ENCODE measurements at regions not wholly inside any gene's neighbourhood (a gene's known extent, or its start where the extent isn't known, plus 50 kb on each side); places are given as distances from the start of the nearest gene placed in this dataset.

DNA sequence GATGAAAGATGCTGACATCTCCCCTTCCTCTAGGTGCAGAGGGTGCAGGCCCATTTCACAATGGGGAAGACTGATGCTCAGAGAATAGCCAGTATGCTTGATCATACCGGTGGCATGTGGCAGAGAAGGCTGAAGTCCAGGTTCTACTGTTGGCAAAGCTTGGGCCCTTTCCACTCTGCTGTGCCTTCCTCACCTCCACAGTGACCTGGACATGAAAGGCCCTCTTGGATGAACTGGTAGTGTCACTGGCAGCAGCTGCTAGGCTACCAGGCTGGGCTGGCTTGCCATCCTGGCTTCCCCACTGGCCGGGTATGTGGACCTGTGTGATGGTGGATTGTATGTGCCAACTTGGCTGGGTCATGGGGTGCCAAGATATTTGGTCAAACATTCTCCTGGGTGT lies 92.0 kb downstream of the GADD45G start:
- DNase-seq (ENCODE audit: low read depth): no peak

DNA sequence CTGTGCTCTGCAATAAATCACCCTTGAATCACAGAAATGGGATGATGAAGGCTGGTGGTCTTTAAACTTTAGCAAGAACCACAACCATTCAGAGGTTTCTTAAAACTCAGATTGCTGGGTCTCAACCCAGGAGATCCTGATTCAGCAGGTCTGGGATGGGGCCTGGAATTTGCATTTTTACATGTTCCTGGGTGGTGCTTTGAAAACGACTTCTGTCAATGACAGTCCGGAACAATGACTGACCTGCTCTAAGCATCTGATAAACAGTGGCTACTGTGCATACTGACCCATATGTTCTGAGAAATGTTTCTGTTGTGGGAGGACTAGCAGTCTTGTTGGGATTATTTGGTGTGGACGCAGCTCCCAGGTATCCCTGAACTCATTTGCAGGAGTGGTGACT lies 92.7 kb downstream of the GADD45G start:
- DNase-seq (ENCODE audit: low read depth): no peak

DNA sequence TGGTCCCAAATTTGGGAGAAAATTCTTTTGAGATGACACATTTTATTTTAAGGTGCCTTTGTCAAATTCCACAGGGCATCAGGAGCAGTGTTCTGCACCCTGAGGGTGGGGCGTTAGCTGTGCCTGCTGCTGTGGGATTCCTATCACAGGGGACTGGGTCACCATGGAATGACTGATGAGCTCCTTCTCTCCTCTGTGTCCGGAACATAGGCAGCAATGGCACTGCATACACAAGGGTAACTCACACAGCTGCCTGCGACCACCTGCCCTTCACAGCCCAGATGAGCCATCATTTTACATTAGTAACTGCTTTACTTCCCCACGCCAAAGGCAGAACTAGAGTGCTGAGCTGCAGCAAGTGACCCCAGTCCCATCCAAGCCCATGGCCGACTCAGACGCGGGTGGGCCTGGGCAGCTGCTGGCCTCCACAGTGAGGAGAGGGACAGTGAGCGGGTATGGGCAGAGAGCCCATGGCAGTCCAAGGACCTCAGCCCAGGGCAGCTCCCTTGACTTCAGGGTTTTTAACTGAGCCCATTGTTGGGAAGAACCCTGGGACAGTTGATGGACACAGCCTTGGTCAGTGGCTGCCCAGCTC lies 93.7 kb downstream of the GADD45G start:
- DNase-seq (ENCODE audit: low read depth): no peak

DNA sequence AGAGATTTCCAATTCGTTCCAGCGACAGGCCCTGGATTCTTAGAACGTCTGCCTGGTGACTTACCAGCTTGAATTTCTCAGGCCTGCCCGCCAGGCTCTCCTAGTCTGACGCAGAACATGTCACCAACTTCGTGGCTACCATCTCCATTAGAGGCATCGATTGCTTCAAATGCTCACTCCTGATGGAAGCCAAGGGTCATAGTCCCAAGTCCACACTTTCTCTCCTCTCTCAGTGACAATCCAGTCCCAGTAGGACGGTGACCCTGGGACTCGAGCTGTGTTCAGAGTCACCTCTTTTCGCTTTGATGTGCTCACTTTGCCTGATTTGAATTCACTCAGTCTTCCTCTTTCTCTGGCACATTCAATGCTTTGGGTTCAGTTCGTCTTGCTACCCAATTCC lies 94.8 kb downstream of the GADD45G start:
- no peak for DNase-seq (ENCODE audit: low read depth)

DNA sequence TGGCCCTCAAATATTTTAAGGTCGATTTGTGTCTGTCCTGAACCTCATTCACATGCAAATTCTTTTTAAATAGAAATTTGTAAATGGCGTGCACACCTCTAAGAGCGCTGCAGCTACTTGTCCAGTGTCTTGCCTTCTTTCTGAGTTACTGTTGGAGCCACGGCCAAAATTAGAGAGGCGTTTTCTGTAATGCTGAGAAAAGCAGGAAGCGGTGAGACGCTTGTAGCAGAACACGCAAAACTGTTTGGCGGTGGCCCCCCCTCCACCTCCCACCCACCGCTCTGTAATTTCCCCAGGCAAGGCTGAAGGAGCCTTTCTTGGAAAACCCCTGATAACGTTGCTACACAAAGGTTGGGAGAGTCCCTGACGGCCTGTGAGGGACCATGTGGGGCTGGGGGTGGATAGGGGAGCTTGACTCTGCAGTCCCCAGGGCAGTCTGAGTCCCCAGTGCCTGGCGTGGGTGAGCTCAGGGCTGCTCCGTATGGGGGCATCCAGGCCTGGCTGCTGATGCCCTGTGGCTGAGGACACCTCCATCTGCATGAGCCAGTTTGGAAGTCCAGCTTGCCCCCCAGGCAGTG lies 96.5 kb downstream of the GADD45G start:
- no peak for DNase-seq (ENCODE audit: low read depth)

DNA sequence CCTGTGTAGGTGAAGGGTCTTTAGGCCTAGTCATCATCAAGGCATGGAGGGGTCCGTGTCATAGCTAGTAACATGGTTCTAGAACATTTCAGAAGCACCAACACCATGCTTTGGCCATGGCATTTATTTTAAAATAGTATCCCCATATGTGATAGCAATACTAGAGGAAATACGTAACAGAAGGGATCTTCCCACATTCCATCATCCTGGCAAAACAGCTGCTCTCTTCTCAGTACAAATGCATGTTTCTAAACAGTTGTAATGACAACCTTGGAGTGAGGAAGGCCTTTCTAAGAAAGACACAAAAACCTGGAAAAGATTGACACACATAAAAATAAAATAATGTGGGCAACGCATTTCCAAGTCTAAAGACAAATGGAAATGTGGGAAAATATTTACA lies 97.6 kb downstream of the GADD45G start:
- DNase-seq (ENCODE audit: low read depth): no peak

DNA sequence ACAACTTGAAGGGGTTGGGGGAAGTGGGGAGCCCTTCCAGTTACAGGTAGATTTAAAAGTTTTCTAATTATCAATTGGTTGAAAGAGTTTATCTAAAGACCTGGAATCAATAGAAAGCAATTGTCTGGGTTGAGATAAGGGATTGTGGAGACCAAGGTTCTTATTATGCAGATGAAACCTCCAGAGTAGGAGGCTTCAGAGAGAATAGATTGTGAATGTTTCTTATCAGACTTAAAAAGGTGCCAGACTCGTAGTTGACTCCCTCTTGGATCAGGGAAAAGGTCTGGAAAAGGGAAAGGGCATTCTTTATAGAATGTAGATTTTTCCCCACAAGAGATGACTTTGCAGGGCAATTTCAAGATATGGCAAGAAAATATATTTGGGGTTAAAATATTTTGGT lies 100.8 kb downstream of the GADD45G start:
- DNase-seq (ENCODE audit: low read depth): no peak

DNA sequence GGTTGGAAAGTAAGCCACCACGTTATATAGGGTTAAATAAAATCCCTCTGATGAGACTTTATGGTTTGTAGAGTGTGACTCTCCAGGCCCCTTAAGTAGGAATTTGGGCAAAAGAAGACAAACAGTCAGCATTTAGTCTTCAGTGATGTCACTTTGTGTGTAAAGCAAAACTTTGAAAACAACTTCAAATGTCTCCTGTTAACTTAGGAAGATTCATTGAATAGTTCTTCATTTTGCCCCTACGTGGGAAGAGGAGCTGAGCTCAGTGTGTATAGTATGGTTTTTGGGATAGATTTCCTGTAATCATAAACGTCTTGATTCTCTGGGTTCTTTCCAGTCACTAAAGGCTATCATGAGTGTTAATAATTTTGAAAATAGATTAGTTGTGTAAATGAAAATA lies 101.3 kb downstream of the GADD45G start:
- no peak for DNase-seq (ENCODE audit: low read depth)

DNA sequence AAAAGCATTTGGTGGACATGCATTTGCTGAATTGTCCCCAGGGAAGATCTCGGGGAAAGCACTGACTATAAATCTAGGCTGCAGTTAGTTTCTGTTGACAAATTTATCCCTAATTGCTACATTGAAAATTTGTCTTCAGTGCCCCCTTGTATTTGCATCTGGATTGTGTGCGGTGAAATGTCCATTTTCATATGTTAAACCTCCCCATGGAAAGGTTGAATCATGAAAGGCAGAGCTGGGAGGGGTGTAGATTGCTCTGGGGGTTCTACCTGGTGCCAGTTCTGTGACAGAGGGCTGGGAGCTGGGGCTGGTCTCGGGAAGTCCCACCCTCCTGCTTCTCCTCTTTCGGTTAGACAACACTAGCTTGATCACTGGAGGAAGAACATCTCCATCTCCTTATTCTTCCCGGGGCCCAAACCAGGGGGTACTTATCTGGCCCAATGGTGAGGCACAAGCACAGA lies 101.9 kb downstream of the GADD45G start:
- DNase-seq (ENCODE audit: low read depth): no peak

DNA sequence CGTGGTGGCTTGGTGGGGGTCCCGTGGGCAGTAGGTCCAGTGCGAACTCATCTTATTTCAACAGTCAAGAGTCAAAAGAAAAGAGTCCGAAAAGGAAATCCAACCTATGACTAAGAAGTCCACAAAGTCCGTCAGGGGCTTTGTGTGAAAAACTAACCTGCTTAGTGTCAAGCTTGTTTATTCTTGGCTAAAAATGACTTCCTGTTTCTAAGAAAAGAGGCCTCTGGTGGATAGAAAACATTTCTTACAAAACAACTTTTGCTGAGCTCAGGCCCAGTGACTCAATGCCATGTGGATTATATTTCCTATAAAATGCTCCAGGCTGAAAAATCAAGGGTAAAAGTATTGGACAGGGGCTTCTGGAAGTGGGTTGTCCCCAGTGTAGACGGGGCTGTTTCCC lies 105.9 kb downstream of the GADD45G start:
- DNase-seq (ENCODE audit: low read depth): no peak

DNA sequence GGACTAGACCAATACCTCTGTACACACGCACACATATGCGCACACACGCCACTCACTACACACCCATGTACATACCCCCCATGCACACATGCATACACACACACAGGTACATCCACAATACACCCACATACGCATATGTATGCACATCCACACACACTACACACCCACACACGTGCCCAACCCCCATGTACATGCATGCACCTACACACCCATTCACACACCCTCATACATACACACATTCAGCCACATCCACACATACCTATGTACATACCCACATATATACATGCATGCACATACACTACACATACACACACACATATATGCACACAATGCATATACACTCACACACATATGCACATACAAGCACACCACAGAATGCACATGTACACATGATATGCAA lies 107.1 kb downstream of the GADD45G start:
- no peak for DNase-seq (ENCODE audit: low read depth)

DNA sequence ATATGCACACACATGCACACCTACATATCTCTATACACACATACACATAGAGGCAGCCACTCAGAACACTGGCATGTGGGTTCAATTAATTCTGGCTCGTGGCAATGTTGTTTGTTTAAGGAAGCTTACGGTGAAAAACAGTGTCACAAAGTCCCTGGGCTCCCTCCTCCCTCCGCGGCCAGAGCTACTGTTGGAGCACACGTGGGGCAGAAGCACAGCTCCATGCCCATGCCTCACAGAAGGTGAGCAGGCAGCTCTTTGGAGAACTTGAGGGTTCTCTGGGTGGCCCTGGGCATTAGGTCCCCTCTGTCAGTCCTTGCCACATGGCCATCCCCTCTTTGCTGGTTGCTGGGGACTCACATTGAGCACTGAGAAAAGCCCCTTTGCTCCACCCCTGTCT lies 107.5 kb downstream of the GADD45G start:
- no peak for DNase-seq (ENCODE audit: low read depth)

DNA sequence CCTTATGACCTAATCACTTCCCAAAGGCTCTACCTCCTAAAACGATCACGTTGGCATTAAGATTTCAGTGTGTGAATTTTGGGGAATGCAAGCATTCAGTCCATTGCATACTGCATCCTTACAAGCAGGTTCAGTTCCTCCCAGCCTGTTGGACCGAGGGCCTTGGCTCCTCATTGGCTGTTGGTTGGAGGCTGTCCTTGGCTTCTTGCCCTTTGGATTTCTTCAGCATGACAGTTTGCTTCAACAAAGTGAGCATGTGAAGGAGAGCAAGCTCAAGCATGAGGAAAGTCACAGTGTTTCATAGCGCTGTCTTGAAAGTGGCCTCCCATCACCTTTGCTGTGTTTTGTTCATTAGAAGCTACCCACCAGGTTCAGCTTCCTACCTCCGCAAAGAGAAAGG lies 109.5 kb downstream of the GADD45G start:
- DNase-seq (ENCODE audit: low read depth): no peak

DNA sequence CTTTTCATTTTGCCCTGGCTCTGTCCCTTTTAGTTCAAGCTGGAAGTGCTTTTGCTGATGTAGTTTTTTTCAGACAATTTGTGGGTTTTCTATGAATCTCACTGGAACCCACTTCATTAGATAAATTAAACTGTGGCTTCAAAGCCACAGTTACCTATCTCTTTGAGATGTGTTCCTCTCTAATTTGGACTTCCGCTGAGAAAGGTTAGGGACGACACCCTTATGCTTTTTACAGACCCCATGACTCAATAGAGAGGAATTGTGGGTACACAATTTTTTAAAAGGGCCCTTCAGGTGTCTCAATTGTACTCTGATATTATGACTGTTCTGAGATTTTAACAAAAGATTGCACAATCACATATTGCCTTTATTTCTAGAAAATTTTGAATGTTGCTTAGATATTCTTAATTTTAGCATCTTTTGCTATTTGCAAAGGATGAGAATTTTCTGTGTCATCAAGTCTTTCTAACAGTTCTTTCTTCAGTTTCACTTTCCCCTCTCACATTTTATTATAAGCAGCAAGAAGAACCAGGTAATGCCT lies 110.6 kb downstream of the GADD45G start:
- no peak for DNase-seq (ENCODE audit: low read depth)

DNA sequence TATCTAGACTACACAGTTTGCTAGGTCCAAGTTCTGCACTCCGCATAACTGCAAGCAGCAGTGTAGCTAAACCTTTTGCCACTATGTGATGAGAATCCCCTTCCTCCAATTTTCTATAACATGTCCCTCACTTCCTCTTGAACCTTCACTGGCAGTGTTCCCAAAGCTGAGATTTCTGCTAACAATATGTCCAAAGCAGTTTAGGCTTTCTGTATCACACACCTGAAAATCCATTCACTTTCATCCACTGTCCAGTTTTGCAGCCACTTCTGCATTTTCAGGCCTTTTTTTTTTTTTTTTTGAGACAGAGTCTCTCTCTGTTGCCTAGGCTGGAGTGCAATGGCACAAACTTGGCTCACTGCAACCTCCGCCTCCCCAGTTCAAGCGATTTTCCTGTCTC lies 111.1 kb downstream of the GADD45G start:
- no peak for DNase-seq (ENCODE audit: low read depth)

DNA sequence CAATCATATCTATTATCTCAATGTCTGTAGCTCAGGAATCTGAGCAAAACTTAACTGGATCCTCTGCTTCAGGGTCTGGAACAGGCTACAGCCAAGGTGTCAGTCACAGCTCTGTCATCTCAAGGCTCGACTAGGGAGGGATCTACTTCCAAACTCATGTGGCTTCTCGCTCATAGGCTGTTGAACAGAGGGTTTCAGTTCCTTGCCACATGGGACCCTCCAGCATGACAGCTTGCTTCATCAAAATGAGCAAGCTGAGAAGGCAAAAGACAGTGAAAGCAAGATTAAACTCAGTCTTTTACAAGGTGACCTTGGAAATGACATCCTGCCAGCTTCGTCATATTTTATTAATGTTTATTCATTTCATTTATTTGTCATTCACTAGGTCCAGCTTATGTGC lies 111.7 kb downstream of the GADD45G start:
- no peak for DNase-seq (ENCODE audit: low read depth)

DNA sequence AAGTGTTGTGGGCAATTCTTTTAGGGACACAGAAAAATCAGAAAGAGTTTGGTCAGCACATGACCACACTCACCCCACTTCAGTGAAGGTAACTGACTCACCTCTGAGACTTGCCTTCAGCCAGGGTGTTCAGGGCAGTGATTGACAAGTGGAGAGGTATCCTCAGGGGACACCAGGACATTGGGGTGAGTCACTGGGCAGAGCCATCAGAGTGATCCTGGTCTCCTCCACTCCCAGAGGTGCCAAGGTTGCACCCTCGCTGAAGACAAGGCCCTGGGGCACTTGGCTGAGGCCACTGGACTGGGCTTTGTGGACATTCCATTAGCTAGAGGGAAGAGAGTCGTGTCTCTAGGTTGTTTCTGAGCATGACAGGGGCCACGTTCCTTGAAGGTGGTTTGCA lies 113.4 kb downstream of the GADD45G start:
- DNase-seq (ENCODE audit: low read depth): no peak

DNA sequence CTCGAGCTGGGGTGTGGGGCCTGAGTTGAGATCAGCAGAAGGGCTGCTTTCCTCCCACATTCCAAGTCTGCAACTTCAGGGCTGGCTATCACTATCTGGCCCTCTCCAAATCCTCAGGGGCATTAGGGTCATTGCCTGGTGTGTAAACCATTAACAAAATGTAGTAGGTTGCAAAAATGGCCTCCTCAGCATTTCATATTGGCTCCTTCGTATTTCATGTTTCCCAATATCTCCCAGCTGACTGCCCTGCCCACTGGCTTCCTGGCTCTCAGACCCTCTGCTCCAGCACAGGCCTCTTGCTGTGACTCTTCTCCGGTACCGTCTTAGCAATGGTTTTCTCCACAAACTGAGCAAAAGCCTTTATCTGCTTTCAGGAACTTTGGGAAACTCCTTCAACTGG lies 113.8 kb downstream of the GADD45G start:
- DNase-seq (ENCODE audit: low read depth): no peak

DNA sequence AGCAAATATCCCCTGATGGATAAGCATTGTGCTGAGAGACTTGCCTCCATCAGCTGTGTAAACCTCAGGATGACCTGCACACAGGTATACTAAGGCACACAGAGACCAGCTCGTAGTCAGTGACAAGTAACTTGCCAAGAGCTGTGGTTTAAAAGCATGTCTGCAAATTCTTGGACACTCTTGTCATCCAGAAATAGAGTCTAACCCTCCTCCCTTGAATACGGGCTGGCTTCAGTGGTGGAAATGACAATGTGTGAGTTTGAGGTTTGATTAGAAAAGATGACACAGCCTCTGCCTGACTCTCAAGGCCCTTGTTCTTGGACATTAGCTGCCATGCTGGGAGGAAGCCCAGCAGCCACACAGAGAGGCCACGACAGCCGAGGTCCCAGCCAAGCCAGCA lies 114.4 kb downstream of the GADD45G start:
- no peak for DNase-seq (ENCODE audit: low read depth)

DNA sequence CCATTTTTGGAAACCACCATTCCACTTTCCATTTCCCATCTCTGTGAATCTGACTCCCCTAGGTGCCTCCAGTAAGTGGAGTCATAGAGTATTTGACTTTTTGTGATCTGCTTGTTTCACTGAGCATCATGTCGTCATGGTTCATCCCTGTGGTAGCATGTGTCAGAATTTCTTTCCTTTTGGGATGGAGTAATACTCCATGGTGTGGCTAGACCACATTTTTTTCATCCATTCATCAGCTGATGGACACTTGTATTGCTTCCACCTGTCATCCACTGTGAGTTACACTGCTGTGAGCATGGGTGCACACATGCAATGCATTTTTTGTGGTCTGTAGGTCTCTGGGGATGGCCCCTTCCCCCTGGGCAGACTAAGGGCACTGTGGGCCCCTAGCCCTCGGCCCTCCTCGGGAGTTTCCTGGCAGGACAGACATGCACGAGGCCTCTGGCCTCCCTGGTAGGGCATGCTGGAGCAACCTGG lies 115.9 kb downstream of the GADD45G start:
- no peak for DNase-seq (ENCODE audit: low read depth)

DNA sequence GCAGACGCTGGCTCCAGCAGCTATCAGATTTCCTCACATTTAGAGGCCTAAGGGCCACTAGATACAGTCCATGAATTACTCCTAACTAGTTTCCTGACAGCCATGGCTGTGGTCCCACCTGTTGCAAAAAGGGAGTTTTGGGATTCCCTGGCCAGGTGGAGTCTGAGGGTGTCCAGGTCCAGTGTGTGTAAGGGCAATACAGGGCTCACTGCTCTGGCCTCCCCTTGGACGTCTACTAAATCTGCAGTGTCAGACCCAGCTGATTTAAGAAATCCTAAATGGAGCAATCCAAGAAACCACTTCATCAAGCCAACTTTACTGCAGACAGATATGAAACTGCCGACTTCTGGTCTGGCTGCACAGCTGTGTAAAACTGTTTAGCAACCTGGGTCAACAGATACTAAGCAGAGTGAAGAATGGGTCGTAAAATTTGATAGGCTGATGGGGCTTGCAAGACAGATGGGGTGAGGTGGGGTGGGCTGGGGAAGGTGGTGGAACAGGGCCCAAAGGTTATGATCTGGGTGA lies 116.4 kb downstream of the GADD45G start:
- no peak for DNase-seq (ENCODE audit: low read depth)

DNA sequence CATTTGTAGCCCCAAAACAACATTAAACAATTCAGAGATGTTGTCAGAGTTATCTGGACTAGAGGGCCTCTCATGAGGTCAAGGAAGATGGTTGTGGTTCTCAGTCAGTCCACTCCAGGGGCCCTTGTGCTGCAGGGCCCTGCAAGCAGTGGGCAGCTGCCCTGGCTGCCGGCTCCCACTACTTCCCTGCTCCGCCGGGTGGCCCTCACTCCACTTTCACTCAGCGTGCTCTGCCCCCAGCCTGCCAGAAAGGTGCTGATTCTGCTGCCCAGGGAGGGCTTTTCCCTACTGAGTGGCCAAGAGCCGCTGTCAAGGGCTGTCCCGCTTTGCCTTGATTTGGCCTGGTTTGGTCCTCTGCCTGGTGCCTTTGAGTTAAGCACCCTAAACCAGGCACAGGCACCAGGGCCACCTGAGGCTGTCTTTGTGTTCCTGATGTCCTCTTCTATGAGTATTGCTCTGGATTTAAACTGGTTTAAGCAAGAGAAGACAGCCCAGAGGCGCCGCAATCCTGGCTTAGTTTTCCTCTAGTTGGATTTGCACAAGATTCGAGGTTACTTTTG lies 117.2 kb downstream of the GADD45G start:
- DNase-seq (ENCODE audit: low read depth): no peak

DNA sequence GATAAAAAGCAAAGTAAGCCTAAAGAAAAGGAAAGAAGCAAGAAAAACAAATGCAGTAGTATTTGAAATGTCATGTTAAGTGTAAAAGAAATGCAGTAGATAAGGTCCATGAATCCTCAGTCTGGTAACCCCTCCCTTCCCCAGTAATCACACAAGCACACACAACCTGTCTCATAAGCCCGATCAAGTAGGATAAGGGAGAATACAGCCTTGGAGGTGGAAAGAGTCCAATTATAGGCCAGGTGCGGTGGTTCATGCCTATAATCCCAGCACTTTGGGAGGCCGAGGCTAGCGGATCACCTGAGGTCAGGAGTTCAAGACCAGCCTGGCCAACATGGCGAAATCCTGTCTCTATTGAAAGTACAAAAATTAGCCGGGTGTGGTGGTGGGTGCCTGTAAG lies 117.9 kb downstream of the GADD45G start:
- DNase-seq (ENCODE audit: low read depth): no peak

Measured in GM04503 (cell line).